GM18502 (cell line): ENCODE measurements at regions not wholly inside any gene's neighbourhood (a gene's known extent, or its start where the extent isn't known, plus 50 kb on each side); places are given as distances from the start of the nearest gene placed in this dataset.
A peak's percentile ranks its signal among the peaks of the same experiment; 100 is the strongest.

Experiments
- ATAC-seq: cut with Tn5 transposase; IDR thresholded peaks from one replicate; pipeline ENCODE4 v1.9.1; 2021; ENCODE audit warnings: mild to moderate bottlenecking; ENCODE audit not compliant: unreplicated experiment, poor library complexity

GRCh38 chr16:79348521-79349306 lies 251.8 kb downstream of the MAF start:
- ATAC-seq, result no peak

GRCh38 chr16:79347277-79347676 lies 253.3 kb downstream of the MAF start:
- no peak for ATAC-seq

- no peak for ATAC-seq
These were observed 260.7 kb downstream of the MAF start for GRCh38 chr16:79339863-79340262.

GRCh38 chr16:79337906-79338305 lies 262.6 kb downstream of the MAF start:
- no peak for ATAC-seq

GRCh38 chr16:79336437-79337229 lies 263.9 kb downstream of the MAF start:
- ATAC-seq, result no peak

GRCh38 chr16:79334127-79334526 lies 266.4 kb downstream of the MAF start:
- ATAC-seq, result no peak

- no peak for ATAC-seq
These were observed 269.5 kb downstream of the MAF start for GRCh38 chr16:79331066-79331465.

GRCh38 chr16:79329967-79330366 lies 270.6 kb downstream of the MAF start:
- no peak for ATAC-seq

- no peak for ATAC-seq
These were observed 271.4 kb downstream of the MAF start for GRCh38 chr16:79329166-79329521.

GRCh38 chr16:79328402-79329165 lies 272.0 kb downstream of the MAF start:
- no peak for ATAC-seq

GRCh38 chr16:79327836-79328235 lies 272.7 kb downstream of the MAF start:
- ATAC-seq, result no peak

- ATAC-seq, result no peak
These were observed 274.0 kb downstream of the MAF start for GRCh38 chr16:79326549-79326948.

- no peak for ATAC-seq
These were observed 275.2 kb downstream of the MAF start for GRCh38 chr16:79325226-79325945.

GRCh38 chr16:79320956-79321355 lies 279.6 kb downstream of the MAF start:
- no peak for ATAC-seq

- ATAC-seq, result no peak
These were observed 282.2 kb downstream of the MAF start for GRCh38 chr16:79318143-79318899.

GRCh38 chr16:79317521-79317920 lies 283.0 kb downstream of the MAF start:
- no peak for ATAC-seq

GRCh38 chr16:79317026-79317425 lies 283.5 kb downstream of the MAF start:
- no peak for ATAC-seq

- peak; percentile 92 for ATAC-seq
These were observed 284.5 kb downstream of the MAF start for GRCh38 chr16:79316004-79316458.

- ATAC-seq, result no peak
These were observed 288.0 kb downstream of the MAF start for GRCh38 chr16:79312502-79312901.

GRCh38 chr16:79310710-79311109 lies 289.8 kb downstream of the MAF start:
- no peak for ATAC-seq
